ENCODE measurements at regions not wholly inside any gene's neighbourhood (a gene's known extent, or its start where the extent isn't known, plus 50 kb on each side); places are given as distances from the start of the nearest gene placed in this dataset.

- no peak for TF ChIP-seq CTCF (IDR thresholded peaks at IDR 0.05)
- no peak for TF ChIP-seq POLR2A (IDR thresholded peaks at IDR 0.05)
- no peak for TF ChIP-seq EP300 (IDR thresholded peaks at IDR 0.05)
Observed at GRCh38 chr17:33469421-33469820, 176.3 kb upstream of the ASIC2 start.
